K562 (cell line): ENCODE measurements at regions not wholly inside any gene's neighbourhood (a gene's known extent, or its start where the extent isn't known, plus 50 kb on each side); places are given as distances from the start of the nearest gene placed in this dataset.

ENCODE experiments used
- ATAC-seq: fragments of 200-7000 bp; cut with Tn5 transposase; 3 replicates; pipeline ENCODE4 v1.9.1; 2020; ENCODE audit warnings: moderate library complexity
- BruUV-seq: library from RNA; stranded (reverse); fragments of 400-500 nt; replicated peaks from 2 replicates; lab custom pipeline; 2021; lab: Mats Ljungman, UMichigan
- CTCF ChIA-PET: fragments of 300-600 bp; formaldehyde crosslinking; extraction: SDS; loops from one replicate; lab custom pipeline; 2021; ENCODE audit warnings: low intra/inter-chr PET ratio; lab: Yijun Ruan, JAX
- POLR2A ChIA-PET: fragments of 300-600, 350-650 bp; sonication (Branson Sonifier 250); formaldehyde crosslinking; extraction: SDS; loops from one replicate; lab custom pipeline; 2021; ENCODE audit warnings: antibody characterized with exemption, inconsistent platforms; lab: Yijun Ruan, JAX
- DNase-seq, 4 experiments: peaks; one replicate each; pipeline versions ENCODE4 v3.0.0 to v3.0.0-alpha.2; 2011 to 2018; ENCODE audit warnings: low spot score in 3 of 4, mixed read lengths in 3 of 4; ENCODE audit errors: extremely low read depth in 1 of 4
- FAIRE-seq: peaks from 2 replicates; lab custom pipeline; 2011; peaks lifted over from hg19 to GRCh38; lab: Jason Lieb, UNC
- H2AFZ ChIP-seq: 2 replicates; pipeline ENCODE4 v1.6.0; 2011; ENCODE audit warnings: low read depth, low read length, control low read depth, inconsistent platforms
- H3K27ac ChIP-seq: fragments of 200-600 bp; 3 replicates; pipeline ENCODE4 v1.8.0; 2011; ENCODE audit warnings: low read depth, mild to moderate bottlenecking, control low read depth, inconsistent platforms, low read length, moderate library complexity, mixed read lengths; ENCODE audit errors: extremely low read depth
- H3K27me3 ChIP-seq, 2 experiments: fragments of 300-600 bp in 1 of 2; 2 replicates in 1 of 2; 3 replicates in 1 of 2; pipeline versions ENCODE4 v1.6.0 to v1.8.0; 2011; ENCODE audit warnings: inconsistent platforms in 2 of 2, low read length in 2 of 2, mild to moderate bottlenecking in 1 of 2, mixed read lengths in 1 of 2, moderate library complexity in 1 of 2; ENCODE audit not compliant: control insufficient read depth in 2 of 2, insufficient read depth in 2 of 2
- H3K36me3 ChIP-seq: fragments of 300-600 bp; 3 replicates; pipeline ENCODE4 v1.8.0; 2011; ENCODE audit warnings: mild to moderate bottlenecking, low read length, inconsistent platforms; ENCODE audit not compliant: control insufficient read depth, insufficient read depth
- H3K4me1 ChIP-seq, 2 experiments: fragments of 200-600 bp in 1 of 2; replicated peaks in 1 of 2; 2 replicates in 1 of 2; 3 replicates in 1 of 2; pipeline versions ENCODE4 v1.5.1 to v1.8.0; 2011; ENCODE audit warnings: inconsistent platforms in 2 of 2, low read length in 2 of 2, mild to moderate bottlenecking in 1 of 2, mixed read lengths in 1 of 2, moderate library complexity in 1 of 2; ENCODE audit not compliant: control insufficient read depth in 2 of 2, insufficient read depth in 2 of 2
- H3K4me2 ChIP-seq: 2 replicates; pipeline ENCODE4 v1.6.1; 2011; ENCODE audit warnings: low read length, control low read depth, inconsistent platforms, mixed read lengths; ENCODE audit not compliant: insufficient read depth
- H3K4me3 ChIP-seq: fragments of 200-600 bp; sonication (generic), shearing (Covaris generic); 2 replicates; pipeline ENCODE4 v1.5.1; 2016; ENCODE audit warnings: control low read depth, inconsistent platforms
- H3K79me2 ChIP-seq: fragments of 200-600 bp; 3 replicates; pipeline ENCODE4 v1.8.0; 2011; ENCODE audit warnings: low read length, inconsistent platforms; ENCODE audit not compliant: control insufficient read depth, insufficient read depth
- H3K9ac ChIP-seq, 2 experiments: 2 replicates each; pipeline versions ENCODE4 v1.6.0 to v1.6.1; 2011; ENCODE audit warnings: low read depth in 2 of 2, low read length in 2 of 2, control low read depth in 1 of 2, inconsistent platforms in 1 of 2, mild to moderate bottlenecking in 1 of 2, mixed read lengths in 1 of 2; ENCODE audit not compliant: insufficient read depth in 1 of 2
- H3K9me1 ChIP-seq: one replicate; pipeline ENCODE4 v1.6.0; 2011; ENCODE audit warnings: inconsistent platforms, mild to moderate bottlenecking, low read length, moderate library complexity; ENCODE audit not compliant: control insufficient read depth, insufficient read depth
- H3K9me3 ChIP-seq: replicated peaks from 2 replicates; pipeline ENCODE4 v1.5.1; 2011; ENCODE audit warnings: low read depth, low read length, inconsistent platforms; ENCODE audit not compliant: control insufficient read depth, insufficient read depth
- H4K20me1 ChIP-seq: replicated peaks from 2 replicates; pipeline ENCODE4 v1.6.1; 2011; ENCODE audit warnings: low read length, inconsistent platforms, mixed read lengths; ENCODE audit not compliant: control insufficient read depth, insufficient read depth
- ATF7 ChIP-seq: fragments of 450-650 bp; IDR thresholded peaks from 2 replicates; pipeline ENCODE4 v1.7.1; 2014; ENCODE audit warnings: mild to moderate bottlenecking, moderate library complexity
- CBX5 ChIP-seq: IDR thresholded peaks from 2 replicates; pipeline ENCODE4 v1.6.1; 2014; ENCODE audit warnings: low read depth, borderline replicate concordance
- DNMT1 ChIP-seq: fragments of 450-650 bp; IDR thresholded peaks from 2 replicates; pipeline ENCODE4 v1.6.1; 2016; ENCODE audit warnings: antibody characterized with exemption, mild to moderate bottlenecking
- GABPB2 ChIP-seq: fragments of 250-450 bp; sonication (Bioruptor Pico); conservative IDR thresholded peaks from 2 replicates; pipeline ENCODE4 v1.5.1; 2021; ENCODE audit warnings: mild to moderate bottlenecking
- HMG20A ChIP-seq: fragments of 450-650 bp; formaldehyde crosslinking; conservative IDR thresholded peaks from 2 replicates; pipeline ENCODE4 v1.4.0; 2020; ENCODE audit warnings: mild to moderate bottlenecking, mixed read lengths
- IFI16 ChIP-seq: fragments of 250-450 bp; sonication (Bioruptor Pico); IDR thresholded peaks from 2 replicates; pipeline ENCODE4 v2.1.2; 2022; ENCODE audit warnings: mild to moderate bottlenecking, inconsistent platforms
- MIER1 ChIP-seq: fragments of 450-650 bp; IDR thresholded peaks from 2 replicates; pipeline ENCODE4 v1.6.1; 2016; ENCODE audit warnings: antibody characterized with exemption, mild to moderate bottlenecking, low read depth
- PRMT5 ChIP-seq: sonication (generic); formaldehyde crosslinking; IDR thresholded peaks from 2 replicates; pipeline ENCODE4 v1.5.0; 2020; ENCODE audit warnings: missing genetic modification reagents
- SAFB2 ChIP-seq: fragments of 200-400 bp; formaldehyde crosslinking; IDR thresholded peaks from 2 replicates; pipeline ENCODE4 v1.6.1; 2018; ENCODE audit warnings: borderline replicate concordance, low read length, low read depth, moderate library complexity; ENCODE audit not compliant: severe bottlenecking
- SMARCA4 ChIP-seq: fragments of 450-650 bp; IDR thresholded peaks from 2 replicates; pipeline ENCODE4 v1.6.1; 2016
- SP2 ChIP-seq: IDR thresholded peaks from 2 replicates; pipeline ENCODE4 v1.6.1; 2011; ENCODE audit warnings: mild to moderate bottlenecking, low read depth, low read length, moderate library complexity; ENCODE audit not compliant: poor library complexity, severe bottlenecking; ENCODE audit errors: extremely low read depth
- TRIM28 ChIP-seq: fragments of 450-650 bp; IDR thresholded peaks from 2 replicates; pipeline ENCODE4 v1.6.1; 2017
- XRCC5 ChIP-seq: fragments of 200-400 bp; formaldehyde crosslinking; IDR thresholded peaks from 2 replicates; pipeline ENCODE4 v1.6.1; 2017; ENCODE audit warnings: low read depth, mild to moderate bottlenecking, low read length
- WGBS: fragments of 100-300 bp; shearing (Covaris generic); methylation state at CpG from one replicate; pipeline ENCODE4 v1.1.6; 2016; ENCODE audit warnings: low coverage, mixed read lengths; ENCODE audit not compliant: insufficient coverage; ENCODE audit errors: missing lambda C conversion rate; 5-methylcytosine and 5-hydroxymethylcytosine counted together
- in situ Hi-C: fragments of 300-500 bp; cut with MboI; formaldehyde crosslinking; loops from 4 replicates; pipeline ENCODE4 v1.15.0; 2018; ENCODE audit warnings: inconsistent platforms, mixed read lengths
- intact Hi-C: fragments of 100-400 bp; cut with micrococcal nuclease; formaldehyde crosslinking; loops from 2 replicates; pipeline ENCODE4 v1.14.2; 2022
- TF ChIP-seq, protein P1 (sequence below): sonication (generic); formaldehyde crosslinking; IDR thresholded peaks from 2 replicates; pipeline ENCODE4 v1.8.0; 2022; ENCODE audit warnings: mild to moderate bottlenecking, missing genetic modification reagents
- TF ChIP-seq, protein P2 (sequence below): sonication (generic); formaldehyde crosslinking; IDR thresholded peaks from 2 replicates; pipeline ENCODE4 v1.8.0; 2022; ENCODE audit warnings: missing genetic modification reagents, mild to moderate bottlenecking, moderate library complexity, borderline replicate concordance
- TF ChIP-seq, protein P3 (sequence below): fragments of 250-450 bp; sonication (Bioruptor Pico); IDR thresholded peaks from 2 replicates; pipeline ENCODE4 v1.8.0; 2022; ENCODE audit warnings: inconsistent platforms

- H2AFZ ChIP-seq: no peak overlapping the region
- TF ChIP-seq, protein P1, sequence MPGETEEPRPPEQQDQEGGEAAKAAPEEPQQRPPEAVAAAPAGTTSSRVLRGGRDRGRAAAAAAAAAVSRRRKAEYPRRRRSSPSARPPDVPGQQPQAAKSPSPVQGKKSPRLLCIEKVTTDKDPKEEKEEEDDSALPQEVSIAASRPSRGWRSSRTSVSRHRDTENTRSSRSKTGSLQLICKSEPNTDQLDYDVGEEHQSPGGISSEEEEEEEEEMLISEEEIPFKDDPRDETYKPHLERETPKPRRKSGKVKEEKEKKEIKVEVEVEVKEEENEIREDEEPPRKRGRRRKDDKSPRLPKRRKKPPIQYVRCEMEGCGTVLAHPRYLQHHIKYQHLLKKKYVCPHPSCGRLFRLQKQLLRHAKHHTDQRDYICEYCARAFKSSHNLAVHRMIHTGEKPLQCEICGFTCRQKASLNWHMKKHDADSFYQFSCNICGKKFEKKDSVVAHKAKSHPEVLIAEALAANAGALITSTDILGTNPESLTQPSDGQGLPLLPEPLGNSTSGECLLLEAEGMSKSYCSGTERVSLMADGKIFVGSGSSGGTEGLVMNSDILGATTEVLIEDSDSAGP (CRISPR knock-in tag): no peak
- TF ChIP-seq TRIM28 (no peak), SAFB2 (no peak), SMARCA4 (no peak), ATF7 (no peak), PRMT5 (no peak), IFI16 (CRISPR knock-in tag) (no peak), GABPB2 (CRISPR knock-in tag) (no peak), MIER1 (no peak), XRCC5 (no peak), DNMT1 (no peak), SP2 (no peak), HMG20A (no peak), CBX5 (no peak)
- TF ChIP-seq, protein P2, sequence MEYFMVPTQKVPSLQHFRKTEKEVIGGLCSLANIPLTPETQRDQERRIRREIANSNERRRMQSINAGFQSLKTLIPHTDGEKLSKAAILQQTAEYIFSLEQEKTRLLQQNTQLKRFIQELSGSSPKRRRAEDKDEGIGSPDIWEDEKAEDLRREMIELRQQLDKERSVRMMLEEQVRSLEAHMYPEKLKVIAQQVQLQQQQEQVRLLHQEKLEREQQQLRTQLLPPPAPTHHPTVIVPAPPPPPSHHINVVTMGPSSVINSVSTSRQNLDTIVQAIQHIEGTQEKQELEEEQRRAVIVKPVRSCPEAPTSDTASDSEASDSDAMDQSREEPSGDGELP (CRISPR knock-in tag): no peak
- TF ChIP-seq, protein P3, sequence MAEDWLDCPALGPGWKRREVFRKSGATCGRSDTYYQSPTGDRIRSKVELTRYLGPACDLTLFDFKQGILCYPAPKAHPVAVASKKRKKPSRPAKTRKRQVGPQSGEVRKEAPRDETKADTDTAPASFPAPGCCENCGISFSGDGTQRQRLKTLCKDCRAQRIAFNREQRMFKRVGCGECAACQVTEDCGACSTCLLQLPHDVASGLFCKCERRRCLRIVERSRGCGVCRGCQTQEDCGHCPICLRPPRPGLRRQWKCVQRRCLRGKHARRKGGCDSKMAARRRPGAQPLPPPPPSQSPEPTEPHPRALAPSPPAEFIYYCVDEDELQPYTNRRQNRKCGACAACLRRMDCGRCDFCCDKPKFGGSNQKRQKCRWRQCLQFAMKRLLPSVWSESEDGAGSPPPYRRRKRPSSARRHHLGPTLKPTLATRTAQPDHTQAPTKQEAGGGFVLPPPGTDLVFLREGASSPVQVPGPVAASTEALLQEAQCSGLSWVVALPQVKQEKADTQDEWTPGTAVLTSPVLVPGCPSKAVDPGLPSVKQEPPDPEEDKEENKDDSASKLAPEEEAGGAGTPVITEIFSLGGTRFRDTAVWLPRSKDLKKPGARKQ (CRISPR knock-in tag): no peak
- no peaks in the 10 kb centered on the region for H3K79me2 ChIP-seq
- in situ Hi-C loops: no loop called here
- H3K9ac ChIP-seq: no peak overlapping the region
- no peak overlapping the region for H3K4me2 ChIP-seq
- BruUV-seq: no TSS peak
- H3K36me3 ChIP-seq: no peaks in the 10 kb centered on the region
- ChIA-PET POLR2A (no interaction called here), CTCF (no interaction called here)
- no peaks in the 10 kb centered on the region for H3K4me1 ChIP-seq
- H4K20me1 ChIP-seq: no peaks in the 10 kb centered on the region
- DNase-seq (no peak), ATAC-seq (no peak), FAIRE-seq (no peak)
- intact Hi-C loops: no loop called here
- H3K9me3 ChIP-seq: no peaks in the 10 kb centered on the region
- H3K9me1 ChIP-seq: no peaks in the 10 kb centered on the region
- WGBS: 7% methylated on average over 3 of the region's 3 CpGs
- H3K27me3 ChIP-seq: no peaks in the 10 kb centered on the region
- H3K27ac ChIP-seq: no peak overlapping the region
- H3K4me3 ChIP-seq: no peak overlapping the region
Measured at GRCh38 chr7:80386686-80387085, 125.2 kb downstream of the GNAT3 start.
